ENCODE measurements at regions not wholly inside any gene's neighbourhood (a gene's known extent, or its start where the extent isn't known, plus 50 kb on each side); places are given as distances from the start of the nearest gene placed in this dataset.

DNA sequence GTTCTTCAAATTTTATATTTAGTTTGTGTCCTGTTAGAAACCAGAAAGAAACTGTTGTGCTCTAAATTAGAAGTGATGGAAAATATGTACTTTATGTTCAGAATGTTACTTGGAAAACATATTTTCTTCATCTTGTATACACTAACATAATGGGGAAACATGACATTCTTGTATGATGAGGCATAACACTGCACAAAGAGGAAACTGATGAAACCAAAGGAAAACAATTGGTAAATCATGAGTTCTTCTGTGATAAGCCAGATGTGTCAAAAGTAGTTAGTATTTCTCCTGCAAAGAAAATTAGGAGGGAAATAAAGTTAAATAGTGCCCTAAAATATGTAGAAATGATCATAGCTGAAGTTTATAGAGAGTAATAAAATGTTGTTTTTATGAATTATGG, 111.1 kb upstream of the FBN2 start:
- no peak overlapping the region for H3K4me3 ChIP-seq (replicated peaks in 1 of 3; ENCODE audit: insufficient read depth in 1 of 3, low read depth in 2 of 3, low read length in 3 of 3)
- no peaks in the 10 kb centered on the region for H3K4me1 ChIP-seq (ENCODE audit: insufficient read depth, low read length)
- H2AFZ ChIP-seq (ENCODE audit: low read length): no peak overlapping the region
- no peak overlapping the region for H3K27ac ChIP-seq (ENCODE audit: extremely low read length, insufficient read depth, low read length)
- H3K79me2 ChIP-seq (ENCODE audit: insufficient read depth, low read length): no peaks in the 10 kb centered on the region
- no peak for DNase-seq (ENCODE audit: low spot score)
- in situ Hi-C loops (cut with HindIII; ENCODE audit: extremely low pct_ligation_motif_present, low pct_unique_long_range_greater_than_20kb) (no loop called here), intact Hi-C loops (cut with micrococcal nuclease; ENCODE audit: unreplicated experiment) (no loop called here)
- ATAC-seq: no peak
- H4K20me1 ChIP-seq (ENCODE audit: insufficient read depth, low read length): no peaks in the 10 kb centered on the region
- CTCF ChIA-PET (ENCODE audit: low intra/inter-chr PET ratio, low total read pairs): no interaction called here
- TF ChIP-seq, protein P1, sequence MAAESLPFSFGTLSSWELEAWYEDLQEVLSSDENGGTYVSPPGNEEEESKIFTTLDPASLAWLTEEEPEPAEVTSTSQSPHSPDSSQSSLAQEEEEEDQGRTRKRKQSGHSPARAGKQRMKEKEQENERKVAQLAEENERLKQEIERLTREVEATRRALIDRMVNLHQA (CRISPR knock-in tag; IDR thresholded peaks at IDR 0.05): no peak
- TF ChIP-seq NONO (IDR thresholded peaks at IDR 0.05): no peak
- TF ChIP-seq NONO (CRISPR knock-in tag; conservative IDR thresholded peaks at IDR 0.05): no peak
- TF ChIP-seq, protein P2, sequence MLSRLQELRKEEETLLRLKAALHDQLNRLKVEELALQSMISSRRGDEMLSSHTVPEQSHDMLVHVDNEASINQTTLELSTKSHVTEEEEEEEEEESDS (CRISPR knock-in tag; IDR thresholded peaks at IDR 0.05; ENCODE audit: borderline replicate concordance): no peak
- no peak for TF ChIP-seq PLRG1 (conservative IDR thresholded peaks at IDR 0.05)
- TF ChIP-seq, protein P3, sequence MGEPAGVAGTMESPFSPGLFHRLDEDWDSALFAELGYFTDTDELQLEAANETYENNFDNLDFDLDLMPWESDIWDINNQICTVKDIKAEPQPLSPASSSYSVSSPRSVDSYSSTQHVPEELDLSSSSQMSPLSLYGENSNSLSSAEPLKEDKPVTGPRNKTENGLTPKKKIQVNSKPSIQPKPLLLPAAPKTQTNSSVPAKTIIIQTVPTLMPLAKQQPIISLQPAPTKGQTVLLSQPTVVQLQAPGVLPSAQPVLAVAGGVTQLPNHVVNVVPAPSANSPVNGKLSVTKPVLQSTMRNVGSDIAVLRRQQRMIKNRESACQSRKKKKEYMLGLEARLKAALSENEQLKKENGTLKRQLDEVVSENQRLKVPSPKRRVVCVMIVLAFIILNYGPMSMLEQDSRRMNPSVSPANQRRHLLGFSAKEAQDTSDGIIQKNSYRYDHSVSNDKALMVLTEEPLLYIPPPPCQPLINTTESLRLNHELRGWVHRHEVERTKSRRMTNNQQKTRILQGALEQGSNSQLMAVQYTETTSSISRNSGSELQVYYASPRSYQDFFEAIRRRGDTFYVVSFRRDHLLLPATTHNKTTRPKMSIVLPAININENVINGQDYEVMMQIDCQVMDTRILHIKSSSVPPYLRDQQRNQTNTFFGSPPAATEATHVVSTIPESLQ (CRISPR knock-in tag; conservative IDR thresholded peaks at IDR 0.05): no peak
- TF ChIP-seq HIVEP1 (CRISPR knock-in tag; IDR thresholded peaks at IDR 0.05): no peak
- no peak for TF ChIP-seq NR3C1 (CRISPR knock-in tag; IDR thresholded peaks at IDR 0.05)
- TF ChIP-seq ZNF136 (CRISPR knock-in tag; IDR thresholded peaks at IDR 0.05; ENCODE audit: low read depth): no peak
- TF ChIP-seq ZFP62 (CRISPR knock-in tag; IDR thresholded peaks at IDR 0.05): no peak
- no peak for TF ChIP-seq ZNF17 (CRISPR knock-in tag; IDR thresholded peaks at IDR 0.05)
- TF ChIP-seq HNRNPH1 (optimal IDR thresholded peaks at IDR 0.05; ENCODE audit: low read depth, low read length): no peak
- no peaks in the 10 kb centered on the region for H3K9me3 ChIP-seq (ENCODE audit: low read length)
- no peak overlapping the region for H3K9ac ChIP-seq (ENCODE audit: insufficient read depth, low read depth, low read length)
- H3K4me2 ChIP-seq (ENCODE audit: low read depth, low read length): no peak overlapping the region
- H3K27me3 ChIP-seq (ENCODE audit: control insufficient read depth in 1 of 2, insufficient read depth in 2 of 2, low read length in 2 of 2): no peaks in the 10 kb centered on the region
- no TSS peak for BruUV-seq (replicated peaks)
- H3K36me3 ChIP-seq (replicated peaks in 1 of 2; ENCODE audit: control insufficient read depth in 1 of 2, insufficient read depth in 2 of 2, low read length in 2 of 2): no peaks in the 10 kb centered on the region
- POLR2A ChIA-PET: no interaction called here
- no peak for FAIRE-seq

Data from HepG2 (cell line).